ENCODE measurements at regions not wholly inside any gene's neighbourhood (a gene's known extent, or its start where the extent isn't known, plus 50 kb on each side); places are given as distances from the start of the nearest gene placed in this dataset.

DNA sequence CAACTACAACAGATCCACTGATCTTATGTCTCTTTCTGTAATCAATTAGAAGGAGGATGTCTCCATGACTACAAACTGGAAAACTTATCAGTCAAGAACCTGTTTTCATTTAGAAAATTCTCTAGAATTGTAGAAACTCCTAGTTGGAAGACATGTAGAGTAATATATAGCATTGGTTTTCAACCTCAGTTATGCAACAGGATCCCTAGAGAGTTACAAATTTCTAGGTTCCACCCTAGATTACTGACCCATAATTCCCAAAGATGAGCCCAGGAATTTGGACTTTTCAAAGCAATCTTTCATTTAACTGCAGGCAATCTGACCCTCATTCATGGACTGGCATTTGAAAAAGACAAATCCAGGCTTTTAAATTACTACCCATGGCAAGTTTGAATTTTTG, 116.9 kb upstream of the RAP2B start:
- TF ChIP-seq, protein P1, sequence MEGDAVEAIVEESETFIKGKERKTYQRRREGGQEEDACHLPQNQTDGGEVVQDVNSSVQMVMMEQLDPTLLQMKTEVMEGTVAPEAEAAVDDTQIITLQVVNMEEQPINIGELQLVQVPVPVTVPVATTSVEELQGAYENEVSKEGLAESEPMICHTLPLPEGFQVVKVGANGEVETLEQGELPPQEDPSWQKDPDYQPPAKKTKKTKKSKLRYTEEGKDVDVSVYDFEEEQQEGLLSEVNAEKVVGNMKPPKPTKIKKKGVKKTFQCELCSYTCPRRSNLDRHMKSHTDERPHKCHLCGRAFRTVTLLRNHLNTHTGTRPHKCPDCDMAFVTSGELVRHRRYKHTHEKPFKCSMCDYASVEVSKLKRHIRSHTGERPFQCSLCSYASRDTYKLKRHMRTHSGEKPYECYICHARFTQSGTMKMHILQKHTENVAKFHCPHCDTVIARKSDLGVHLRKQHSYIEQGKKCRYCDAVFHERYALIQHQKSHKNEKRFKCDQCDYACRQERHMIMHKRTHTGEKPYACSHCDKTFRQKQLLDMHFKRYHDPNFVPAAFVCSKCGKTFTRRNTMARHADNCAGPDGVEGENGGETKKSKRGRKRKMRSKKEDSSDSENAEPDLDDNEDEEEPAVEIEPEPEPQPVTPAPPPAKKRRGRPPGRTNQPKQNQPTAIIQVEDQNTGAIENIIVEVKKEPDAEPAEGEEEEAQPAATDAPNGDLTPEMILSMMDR (IDR thresholded peaks at IDR 0.05): no peak
- TF ChIP-seq POLR2AphosphoS5 (IDR thresholded peaks at IDR 0.05): no peak
